Spleen (tissue), 11 donors: ENCODE measurements at regions not wholly inside any gene's neighbourhood (a gene's known extent, or its start where the extent isn't known, plus 50 kb on each side); places are given as distances from the start of the nearest gene placed in this dataset.
A peak's percentile ranks its signal among the peaks of the same experiment; 100 is the strongest.

Source experiments
- DNase-seq: peaks from one replicate; pipeline ENCODE4 v3.0.0-alpha.2; 2020
- H3K27ac ChIP-seq, 8 donors: fragments of 200-600 bp; sonication (generic) in 7 of 8; 1 replicate in 4 of 8; 2 replicates in 4 of 8; pipeline versions ENCODE4 v1.5.0 to v1.8.0; 2016 to 2021; ENCODE audit warnings: inconsistent platforms in 4 of 8, mild to moderate bottlenecking in 4 of 8, moderate library complexity in 1 of 8
- H3K27me3 ChIP-seq, 7 donors: fragments of 200-600 bp; sonication (generic) in 6 of 7; replicated peaks in 1 of 7; 1 replicate in 4 of 7; 2 replicates in 3 of 7; pipeline versions ENCODE4 v1.5.0 to v1.8.0; 2016 to 2021; ENCODE audit warnings: inconsistent platforms in 3 of 7, mild to moderate bottlenecking in 1 of 7
- H3K36me3 ChIP-seq, 6 donors: fragments of 200-600 bp; sonication (generic) in 5 of 6; 1 replicate in 4 of 6; 2 replicates in 2 of 6; pipeline versions ENCODE4 v1.5.0 to v1.8.0; 2016 to 2021; ENCODE audit warnings: inconsistent platforms in 2 of 6
- H3K4me1 ChIP-seq, 6 donors: fragments of 200-600 bp; sonication (generic) in 5 of 6; 1 replicate in 3 of 6; 2 replicates in 3 of 6; pipeline versions ENCODE4 v1.5.0 to v1.8.0; 2016 to 2021; ENCODE audit warnings: inconsistent platforms in 3 of 6
- H3K4me3 ChIP-seq, 8 donors: fragments of 200-600 bp; sonication (generic) in 7 of 8; 1 replicate in 4 of 8; 2 replicates in 4 of 8; pipeline versions ENCODE4 v1.5.0 to v1.8.0; 2016 to 2021; ENCODE audit warnings: inconsistent platforms in 4 of 8, mild to moderate bottlenecking in 4 of 8, moderate library complexity in 2 of 8
- H3K9me3 ChIP-seq, 8 donors: fragments of 200-600 bp; sonication (generic) in 7 of 8; 1 replicate in 4 of 8; 2 replicates in 4 of 8; pipeline versions ENCODE4 v1.5.0 to v1.8.0; 2016 to 2021; ENCODE audit warnings: inconsistent platforms in 4 of 8
- POLR2A ChIP-seq, 3 donors: fragments of 450-650 bp; IDR thresholded peaks; one replicate each; pipeline ENCODE4 v1.5.1; 2017; ENCODE audit warnings: antibody characterized with exemption in 3 of 3, mild to moderate bottlenecking in 1 of 3
- POLR2AphosphoS5 ChIP-seq, 3 donors: sonication (generic); formaldehyde crosslinking; IDR thresholded peaks; one replicate each; pipeline ENCODE4 v1.5.1; 2017; ENCODE audit warnings: antibody characterized with exemption in 3 of 3
- WGBS, 5 donors: extraction: QIAGEN DNeasy Blood & Tissue Kit in 3 of 5; methylation state at CpG; one replicate each; pipeline versions ENCODE4 v1.1.5 to v1.1.7; 2013 to 2018; 5-methylcytosine and 5-hydroxymethylcytosine counted together
- intact Hi-C: fragments of 100-400 bp; cut with DNase I; formaldehyde crosslinking; loops from one replicate; pipeline ENCODE4 v1.15.0; 2023; ENCODE audit warnings: low total_unique reads
- TF ChIP-seq, protein P1 (sequence below), 11 experiments: fragments of 200-600 bp in 7 of 11; fragments of 450-650 bp in 4 of 11; sonication (generic) in 4 of 11; IDR thresholded peaks in 8 of 11; conservative IDR thresholded peaks in 3 of 11; 1 replicate in 7 of 11; 2 replicates in 4 of 11; pipeline versions ENCODE4 v1.4.0 to v1.8.0; 2016 to 2021; ENCODE audit warnings: antibody characterized with exemption in 11 of 11, inconsistent platforms in 4 of 11, mild to moderate bottlenecking in 1 of 11
- donor health status: healthy with polysubstance abuse.
- donor health status: DM: no; HTN: no; CAD: no; lungs with moderate emphysema.
- donor health status: DM: no; HTN: no; CAD: no.
- donor health status: Bipolar disorder and iron deficiency.
- donor health status: healthy.
- donor health status: DM: no; HTN: no; CAD: no.
- donor health status: DM: yes; HTN: yes; CAD: no.

DNA sequence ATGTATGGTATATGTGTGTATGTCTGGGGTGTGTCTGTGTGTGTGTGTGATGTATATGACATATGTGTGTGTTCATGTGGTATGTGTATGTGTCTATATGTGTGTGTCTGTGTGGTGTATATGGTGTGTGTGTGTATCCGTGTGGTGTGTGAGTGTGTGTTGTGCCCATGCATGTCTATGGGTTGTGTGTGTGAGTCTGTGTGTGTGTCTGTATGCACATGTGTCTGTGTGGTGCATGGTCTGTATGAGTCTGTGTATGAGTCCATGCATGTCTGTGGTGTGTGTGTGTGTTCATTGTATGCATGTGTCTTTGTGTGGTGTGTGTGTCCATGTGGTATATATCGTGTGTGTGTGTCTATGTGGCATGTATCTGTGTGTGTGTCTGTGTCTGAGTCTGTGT lies 168.1 kb upstream of the GSC start:
- Histone ChIP-seq H3K9me3 (no peaks in the 10 kb centered on the region), H3K4me3 (no peak overlapping the region), H3K4me1 (peaks cover 0 to 6% (median 0%) of the 10 kb centered on the region in 6 donors), H3K36me3 (no peaks in the 10 kb centered on the region), H3K27ac (no peak overlapping the region), H3K27me3 (peaks cover 0 to 6% (median 0%) of the 10 kb centered on the region in 7 donors)
- intact Hi-C loops = no loop called here
- DNase-seq = no peak
- no peak for TF ChIP-seq POLR2A (IDR thresholded peaks at IDR 0.05)
- TF ChIP-seq POLR2AphosphoS5 (IDR thresholded peaks at IDR 0.05) = no peak
- TF ChIP-seq, protein P1, sequence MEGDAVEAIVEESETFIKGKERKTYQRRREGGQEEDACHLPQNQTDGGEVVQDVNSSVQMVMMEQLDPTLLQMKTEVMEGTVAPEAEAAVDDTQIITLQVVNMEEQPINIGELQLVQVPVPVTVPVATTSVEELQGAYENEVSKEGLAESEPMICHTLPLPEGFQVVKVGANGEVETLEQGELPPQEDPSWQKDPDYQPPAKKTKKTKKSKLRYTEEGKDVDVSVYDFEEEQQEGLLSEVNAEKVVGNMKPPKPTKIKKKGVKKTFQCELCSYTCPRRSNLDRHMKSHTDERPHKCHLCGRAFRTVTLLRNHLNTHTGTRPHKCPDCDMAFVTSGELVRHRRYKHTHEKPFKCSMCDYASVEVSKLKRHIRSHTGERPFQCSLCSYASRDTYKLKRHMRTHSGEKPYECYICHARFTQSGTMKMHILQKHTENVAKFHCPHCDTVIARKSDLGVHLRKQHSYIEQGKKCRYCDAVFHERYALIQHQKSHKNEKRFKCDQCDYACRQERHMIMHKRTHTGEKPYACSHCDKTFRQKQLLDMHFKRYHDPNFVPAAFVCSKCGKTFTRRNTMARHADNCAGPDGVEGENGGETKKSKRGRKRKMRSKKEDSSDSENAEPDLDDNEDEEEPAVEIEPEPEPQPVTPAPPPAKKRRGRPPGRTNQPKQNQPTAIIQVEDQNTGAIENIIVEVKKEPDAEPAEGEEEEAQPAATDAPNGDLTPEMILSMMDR (IDR thresholded peaks at IDR 0.05 in 8 of 11, conservative IDR thresholded peaks at IDR 0.05 in 3 of 11) = no peak
- 84 to 96% (median 95%) methylated on average over 2 of the region's 2 CpGs for WGBS, 5 donors

DNA sequence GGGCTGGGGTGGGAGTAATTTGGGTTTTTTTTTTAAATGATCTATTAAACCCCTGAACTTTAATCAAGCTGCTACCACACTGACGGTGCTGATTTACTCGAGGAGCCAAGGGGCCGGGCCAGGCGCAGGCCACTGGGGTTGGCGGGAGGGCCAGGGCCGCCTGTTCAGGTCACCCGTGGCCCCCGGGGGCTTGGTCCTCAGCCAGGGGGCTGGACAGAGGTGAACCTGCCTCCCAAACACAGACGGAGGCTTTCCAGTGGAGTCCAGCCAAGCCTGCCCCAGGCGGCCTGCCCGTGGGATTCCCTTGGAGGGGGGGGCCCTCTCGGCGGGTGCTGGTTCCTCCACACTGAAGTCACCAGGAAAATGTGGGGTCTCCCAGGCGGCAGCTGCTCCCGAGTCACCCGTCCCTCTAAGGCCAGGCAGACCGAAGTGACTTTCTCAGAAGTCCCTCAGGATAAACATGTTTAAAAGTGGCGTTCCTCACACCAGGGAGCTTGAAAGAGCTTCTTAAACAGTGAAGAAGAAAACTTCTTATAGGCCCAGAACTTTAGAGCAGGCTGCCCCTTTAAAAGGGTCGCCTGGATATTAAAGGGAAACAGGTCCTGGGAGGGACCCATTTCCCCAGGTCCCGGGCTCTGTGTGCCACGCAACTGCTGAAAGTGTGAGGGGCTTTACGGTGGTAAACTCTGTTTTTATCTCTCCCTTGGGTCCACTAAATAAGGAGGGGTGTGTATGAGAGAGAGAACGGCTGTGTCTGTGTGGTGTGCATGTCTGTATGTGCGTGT lies 167.2 kb upstream of the GSC start:
- TF ChIP-seq POLR2A (IDR thresholded peaks at IDR 0.05) (no peak), POLR2AphosphoS5 (IDR thresholded peaks at IDR 0.05) (no peak)
- TF ChIP-seq, protein P1 (IDR thresholded peaks at IDR 0.05 in 8 of 11, conservative IDR thresholded peaks at IDR 0.05 in 3 of 11) = no peak
- intact Hi-C loops = no loop called here
- WGBS, 5 donors = 62 to 72% (median 65%) methylated on average over 16 to 24 of the region's 24 CpGs
- Histone ChIP-seq H3K9me3 (no peaks in the 10 kb centered on the region), H3K4me3 (peak overlapping the region in 2 of 8 donors; percentile 15 to 20), H3K27me3 (peaks cover 0 to 6% (median 0%) of the 10 kb centered on the region in 7 donors), H3K36me3 (no peaks in the 10 kb centered on the region), H3K4me1 (peaks cover 0 to 6% (median 0%) of the 10 kb centered on the region in 6 donors), H3K27ac (peak overlapping the region in 4 of 8 donors; percentile 10 to 29 (median 19))
- DNase-seq = no peak

DNA sequence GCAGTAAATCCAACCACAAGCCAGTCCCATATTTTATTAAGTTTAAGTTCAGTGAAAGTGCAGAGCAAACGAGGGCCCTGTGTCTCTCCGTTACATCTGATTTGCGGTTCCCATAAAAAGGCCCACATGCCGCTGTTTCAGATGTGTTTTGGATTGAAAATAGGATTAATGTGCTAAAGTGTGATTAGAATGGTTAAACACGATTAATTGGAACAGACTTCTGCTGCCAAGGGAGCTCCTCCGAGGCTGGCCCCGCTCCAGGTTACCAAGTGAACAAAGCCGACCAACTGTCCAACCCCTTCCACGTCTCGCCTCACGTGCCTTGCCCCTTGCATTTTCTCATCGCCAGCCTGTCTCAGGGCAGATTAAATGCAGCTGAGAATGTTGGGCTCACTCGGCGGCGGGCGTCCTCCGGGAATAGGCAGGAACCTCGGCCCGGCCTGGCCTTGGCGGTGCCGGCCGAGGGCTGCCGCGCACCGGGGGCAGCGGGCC lies 166.5 kb upstream of the GSC start:
- peak; percentile 77 for DNase-seq
- 64 to 81% (median 72%) methylated on average over 25 to 26 of the region's 26 CpGs for WGBS, 5 donors
- TF ChIP-seq, protein P1 (IDR thresholded peaks at IDR 0.05 in 8 of 11, conservative IDR thresholded peaks at IDR 0.05 in 3 of 11) = no peak
- TF ChIP-seq POLR2AphosphoS5 (IDR thresholded peaks at IDR 0.05) (peak in 2 of 3 donors; percentile 51 to 58), POLR2A (IDR thresholded peaks at IDR 0.05) (no peak)
- Histone ChIP-seq H3K27me3 (peaks cover 0 to 6% (median 0%) of the 10 kb centered on the region in 7 donors), H3K4me3 (peak overlapping the region in 2 of 8 donors; percentile 15 to 20), H3K36me3 (no peaks in the 10 kb centered on the region), H3K27ac (peak overlapping the region in 4 of 8 donors; percentile 10 to 29 (median 19)), H3K4me1 (peaks cover 0 to 6% (median 0%) of the 10 kb centered on the region in 6 donors), H3K9me3 (no peaks in the 10 kb centered on the region)
- intact Hi-C loops = no loop called here

DNA sequence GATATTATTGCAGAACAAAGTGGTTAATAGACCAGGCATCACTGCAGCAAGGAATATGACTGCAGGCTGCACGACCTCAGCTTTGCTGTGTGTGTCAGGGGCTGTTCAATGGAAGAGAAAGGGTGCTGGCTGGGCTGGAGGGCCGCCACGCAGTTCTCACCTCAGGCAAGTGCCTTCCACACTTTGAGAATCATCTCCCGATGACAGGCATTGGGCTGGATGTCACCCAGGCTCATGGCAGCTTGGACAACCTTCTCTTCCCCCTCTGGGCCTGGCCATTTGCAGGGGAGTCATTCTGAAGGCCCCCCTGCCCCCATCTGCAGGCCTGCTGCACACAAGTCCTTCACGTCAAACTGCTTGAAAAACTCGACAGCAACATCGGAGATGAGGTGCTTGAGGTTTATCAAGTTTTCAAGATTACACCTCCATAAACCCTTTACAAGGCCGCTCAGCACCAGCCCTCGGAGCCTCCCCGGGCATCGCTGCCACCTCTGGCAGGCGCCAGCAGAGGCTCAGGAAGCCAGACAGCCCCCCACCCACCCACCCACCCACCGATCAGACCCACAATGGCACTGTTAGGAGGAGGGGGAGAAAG lies 165.9 kb upstream of the GSC start:
- intact Hi-C loops = no loop called here
- Histone ChIP-seq H3K27me3 (peaks cover 0 to 5% (median 0%) of the 10 kb centered on the region in 7 donors), H3K36me3 (no peaks in the 10 kb centered on the region), H3K4me1 (peaks cover 0 to 6% (median 0%) of the 10 kb centered on the region in 6 donors), H3K4me3 (no peak overlapping the region), H3K27ac (no peak overlapping the region), H3K9me3 (no peaks in the 10 kb centered on the region)
- 77 to 84% (median 81%) methylated on average over 12 to 13 of the region's 13 CpGs for WGBS, 5 donors
- TF ChIP-seq, protein P1 (IDR thresholded peaks at IDR 0.05 in 8 of 11, conservative IDR thresholded peaks at IDR 0.05 in 3 of 11) = no peak
- TF ChIP-seq POLR2A (IDR thresholded peaks at IDR 0.05) (no peak), POLR2AphosphoS5 (IDR thresholded peaks at IDR 0.05) (no peak)
- DNase-seq = no peak
